ENCODE measurements at regions not wholly inside any gene's neighbourhood (a gene's known extent, or its start where the extent isn't known, plus 50 kb on each side); places are given as distances from the start of the nearest gene placed in this dataset.

- TF ChIP-seq, protein P1, sequence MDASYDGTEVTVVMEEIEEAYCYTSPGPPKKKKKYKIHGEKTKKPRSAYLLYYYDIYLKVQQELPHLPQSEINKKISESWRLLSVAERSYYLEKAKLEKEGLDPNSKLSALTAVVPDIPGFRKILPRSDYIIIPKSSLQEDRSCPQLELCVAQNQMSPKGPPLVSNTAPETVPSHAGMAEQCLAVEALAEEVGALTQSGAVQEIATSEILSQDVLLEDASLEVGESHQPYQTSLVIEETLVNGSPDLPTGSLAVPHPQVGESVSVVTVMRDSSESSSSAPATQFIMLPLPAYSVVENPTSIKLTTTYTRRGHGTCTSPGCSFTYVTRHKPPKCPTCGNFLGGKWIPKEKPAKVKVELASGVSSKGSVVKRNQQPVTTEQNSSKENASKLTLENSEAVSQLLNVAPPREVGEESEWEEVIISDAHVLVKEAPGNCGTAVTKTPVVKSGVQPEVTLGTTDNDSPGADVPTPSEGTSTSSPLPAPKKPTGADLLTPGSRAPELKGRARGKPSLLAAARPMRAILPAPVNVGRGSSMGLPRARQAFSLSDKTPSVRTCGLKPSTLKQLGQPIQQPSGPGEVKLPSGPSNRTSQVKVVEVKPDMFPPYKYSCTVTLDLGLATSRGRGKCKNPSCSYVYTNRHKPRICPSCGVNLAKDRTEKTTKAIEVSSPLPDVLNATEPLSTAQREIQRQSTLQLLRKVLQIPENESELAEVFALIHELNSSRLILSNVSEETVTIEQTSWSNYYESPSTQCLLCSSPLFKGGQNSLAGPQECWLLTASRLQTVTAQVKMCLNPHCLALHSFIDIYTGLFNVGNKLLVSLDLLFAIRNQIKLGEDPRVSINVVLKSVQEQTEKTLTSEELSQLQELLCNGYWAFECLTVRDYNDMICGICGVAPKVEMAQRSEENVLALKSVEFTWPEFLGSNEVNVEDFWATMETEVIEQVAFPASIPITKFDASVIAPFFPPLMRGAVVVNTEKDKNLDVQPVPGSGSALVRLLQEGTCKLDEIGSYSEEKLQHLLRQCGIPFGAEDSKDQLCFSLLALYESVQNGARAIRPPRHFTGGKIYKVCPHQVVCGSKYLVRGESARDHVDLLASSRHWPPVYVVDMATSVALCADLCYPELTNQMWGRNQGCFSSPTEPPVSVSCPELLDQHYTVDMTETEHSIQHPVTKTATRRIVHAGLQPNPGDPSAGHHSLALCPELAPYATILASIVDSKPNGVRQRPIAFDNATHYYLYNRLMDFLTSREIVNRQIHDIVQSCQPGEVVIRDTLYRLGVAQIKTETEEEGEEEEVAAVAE (CRISPR knock-in tag; IDR thresholded peaks at IDR 0.05; ENCODE audit: borderline replicate concordance) = no peak
Observed at GRCh38 chr7:17062151-17063044, 180.6 kb upstream of the AGR3 start (continued).

DNA sequence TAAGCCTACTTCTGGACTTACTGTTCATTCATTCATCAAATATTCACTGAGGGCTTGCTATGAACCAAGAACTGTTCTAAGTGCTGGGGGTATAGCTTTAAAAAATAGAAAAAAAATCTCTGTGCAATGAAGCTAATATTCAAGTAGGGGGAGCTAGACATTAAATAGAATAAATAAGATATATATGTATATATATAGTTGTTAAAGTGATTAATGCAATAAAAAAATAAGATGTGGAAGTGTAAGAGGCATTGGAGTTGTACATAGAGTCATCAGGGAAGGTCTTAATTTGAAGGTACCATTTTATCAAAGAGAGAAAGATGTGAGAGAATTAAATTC, 181.2 kb upstream of the AGR3 start:
- H3K27ac ChIP-seq (ENCODE audit: extremely low read length, insufficient read depth, low read length) = no peak overlapping the region
- no TSS peak for BruUV-seq (replicated peaks)
- no peaks in the 10 kb centered on the region for H3K79me2 ChIP-seq (ENCODE audit: insufficient read depth, low read length)
- H4K20me1 ChIP-seq (ENCODE audit: insufficient read depth, low read length) = no peaks in the 10 kb centered on the region
- no peaks in the 10 kb centered on the region for H3K9me3 ChIP-seq (ENCODE audit: low read length)
- ChIA-PET POLR2A (no interaction called here), CTCF (ENCODE audit: low intra/inter-chr PET ratio, low total read pairs) (no interaction called here)
- no peak for ATAC-seq
- TF ChIP-seq ZNF414 (CRISPR knock-in tag; IDR thresholded peaks at IDR 0.05) (no peak), PHF8 (CRISPR knock-in tag; IDR thresholded peaks at IDR 0.05) (no peak), ZNF605 (CRISPR knock-in tag; IDR thresholded peaks at IDR 0.05) (no peak), ZNF567 (CRISPR knock-in tag; IDR thresholded peaks at IDR 0.05; ENCODE audit: borderline replicate concordance) (no peak)
- FAIRE-seq = no peak
- in situ Hi-C loops (cut with HindIII; ENCODE audit: extremely low pct_ligation_motif_present, low pct_unique_long_range_greater_than_20kb) = no loop called here
- intact Hi-C loops (cut with micrococcal nuclease; ENCODE audit: unreplicated experiment) = no loop called here
- DNase-seq (ENCODE audit: low spot score) = no peak
- H3K4me2 ChIP-seq (ENCODE audit: low read depth, low read length) = no peak overlapping the region
- H3K36me3 ChIP-seq (replicated peaks in 1 of 2; ENCODE audit: control insufficient read depth in 1 of 2, insufficient read depth in 2 of 2, low read length in 2 of 2) = no peaks in the 10 kb centered on the region
- no peaks in the 10 kb centered on the region for H3K4me1 ChIP-seq (ENCODE audit: insufficient read depth, low read length)
- H3K4me3 ChIP-seq (replicated peaks in 1 of 3; ENCODE audit: insufficient read depth in 1 of 3, low read depth in 2 of 3, low read length in 3 of 3) = no peak overlapping the region
- no peak overlapping the region for H2AFZ ChIP-seq (ENCODE audit: low read length)
- no peaks in the 10 kb centered on the region for H3K27me3 ChIP-seq (ENCODE audit: control insufficient read depth in 1 of 2, insufficient read depth in 2 of 2, low read length in 2 of 2)
- H3K9ac ChIP-seq (ENCODE audit: insufficient read depth, low read depth, low read length) = no peak overlapping the region

All from HepG2 (cell line).